Spleen (tissue), 11 donors: ENCODE measurements at regions not wholly inside any gene's neighbourhood (a gene's known extent, or its start where the extent isn't known, plus 50 kb on each side); places are given as distances from the start of the nearest gene placed in this dataset.
A peak's percentile ranks its signal among the peaks of the same experiment; 100 is the strongest.

Experiments
- DNase-seq: peaks from one replicate; pipeline ENCODE4 v3.0.0-alpha.2; 2020
- H3K27ac ChIP-seq, 8 donors: fragments of 200-600 bp; sonication (generic) in 7 of 8; 1 replicate in 4 of 8; 2 replicates in 4 of 8; pipeline versions ENCODE4 v1.5.0 to v1.8.0; 2016 to 2021; ENCODE audit warnings: inconsistent platforms in 4 of 8, mild to moderate bottlenecking in 4 of 8, moderate library complexity in 1 of 8
- H3K27me3 ChIP-seq, 7 donors: fragments of 200-600 bp; sonication (generic) in 6 of 7; replicated peaks in 1 of 7; 1 replicate in 4 of 7; 2 replicates in 3 of 7; pipeline versions ENCODE4 v1.5.0 to v1.8.0; 2016 to 2021; ENCODE audit warnings: inconsistent platforms in 3 of 7, mild to moderate bottlenecking in 1 of 7
- H3K36me3 ChIP-seq, 6 donors: fragments of 200-600 bp; sonication (generic) in 5 of 6; 1 replicate in 4 of 6; 2 replicates in 2 of 6; pipeline versions ENCODE4 v1.5.0 to v1.8.0; 2016 to 2021; ENCODE audit warnings: inconsistent platforms in 2 of 6
- H3K4me1 ChIP-seq, 6 donors: fragments of 200-600 bp; sonication (generic) in 5 of 6; 1 replicate in 3 of 6; 2 replicates in 3 of 6; pipeline versions ENCODE4 v1.5.0 to v1.8.0; 2016 to 2021; ENCODE audit warnings: inconsistent platforms in 3 of 6
- H3K4me3 ChIP-seq, 8 donors: fragments of 200-600 bp; sonication (generic) in 7 of 8; 1 replicate in 4 of 8; 2 replicates in 4 of 8; pipeline versions ENCODE4 v1.5.0 to v1.8.0; 2016 to 2021; ENCODE audit warnings: inconsistent platforms in 4 of 8, mild to moderate bottlenecking in 4 of 8, moderate library complexity in 2 of 8
- H3K9me3 ChIP-seq, 8 donors: fragments of 200-600 bp; sonication (generic) in 7 of 8; 1 replicate in 4 of 8; 2 replicates in 4 of 8; pipeline versions ENCODE4 v1.5.0 to v1.8.0; 2016 to 2021; ENCODE audit warnings: inconsistent platforms in 4 of 8
- CTCF ChIP-seq, 11 experiments: fragments of 200-600 bp in 7 of 11; fragments of 450-650 bp in 4 of 11; sonication (generic) in 4 of 11; IDR thresholded peaks in 8 of 11; conservative IDR thresholded peaks in 3 of 11; 1 replicate in 7 of 11; 2 replicates in 4 of 11; pipeline versions ENCODE4 v1.4.0 to v1.8.0; 2016 to 2021; ENCODE audit warnings: antibody characterized with exemption in 11 of 11, inconsistent platforms in 4 of 11, mild to moderate bottlenecking in 1 of 11
- POLR2A ChIP-seq, 3 donors: fragments of 450-650 bp; IDR thresholded peaks; one replicate each; pipeline ENCODE4 v1.5.1; 2017; ENCODE audit warnings: antibody characterized with exemption in 3 of 3, mild to moderate bottlenecking in 1 of 3
- POLR2AphosphoS5 ChIP-seq, 3 donors: sonication (generic); formaldehyde crosslinking; IDR thresholded peaks; one replicate each; pipeline ENCODE4 v1.5.1; 2017; ENCODE audit warnings: antibody characterized with exemption in 3 of 3
- WGBS, 5 donors: extraction: QIAGEN DNeasy Blood & Tissue Kit in 3 of 5; methylation state at CpG; one replicate each; pipeline versions ENCODE4 v1.1.5 to v1.1.7; 2013 to 2018; 5-methylcytosine and 5-hydroxymethylcytosine counted together
- intact Hi-C: fragments of 100-400 bp; cut with DNase I; formaldehyde crosslinking; loops from one replicate; pipeline ENCODE4 v1.15.0; 2023; ENCODE audit warnings: low total_unique reads
- donor health status: healthy with polysubstance abuse.
- donor health status: DM: no; HTN: no; CAD: no; lungs with moderate emphysema.
- donor health status: DM: no; HTN: no; CAD: no.
- donor health status: Bipolar disorder and iron deficiency.
- donor health status: healthy.
- donor health status: DM: no; HTN: no; CAD: no.
- donor health status: DM: yes; HTN: yes; CAD: no.

GRCh38 chr2:43020990-43021669, 205.3 kb downstream of the ZFP36L2 start:
- intact Hi-C loops = no loop called here
- Histone ChIP-seq H3K27ac (peak overlapping the region in 2 of 8 donors; percentile 13 to 17), H3K9me3 (peaks cover 0 to 20% (median 10%) of the 10 kb centered on the region in 8 donors), H3K27me3 (no peaks in the 10 kb centered on the region), H3K4me3 (no peak overlapping the region), H3K4me1 (peaks cover 0 to 56% (median 21%) of the 10 kb centered on the region in 6 donors), H3K36me3 (no peaks in the 10 kb centered on the region)
- TF ChIP-seq CTCF (IDR thresholded peaks at IDR 0.05 in 8 of 11, conservative IDR thresholded peaks at IDR 0.05 in 3 of 11) = no peak
- 83 to 96% (median 91%) methylated on average over 13 to 14 of the region's 14 CpGs for WGBS, 5 donors
- DNase-seq = peak; percentile 14

- DNase-seq = peak; percentile 10
- H3K4me1 ChIP-seq = peaks cover 0 to 50% (median 20%) of the 10 kb centered on the region in 6 donors
- no peak for TF ChIP-seq POLR2A (IDR thresholded peaks at IDR 0.05)
- no peak for TF ChIP-seq CTCF (IDR thresholded peaks at IDR 0.05 in 8 of 11, conservative IDR thresholded peaks at IDR 0.05 in 3 of 11)
- no peak for TF ChIP-seq POLR2AphosphoS5 (IDR thresholded peaks at IDR 0.05)
- H3K27me3 ChIP-seq = no peaks in the 10 kb centered on the region
- H3K4me3 ChIP-seq = no peak overlapping the region
- no peak overlapping the region for H3K27ac ChIP-seq
- H3K36me3 ChIP-seq = no peaks in the 10 kb centered on the region
- 89 to 96% (median 94%) methylated on average over 1 of the region's 1 CpG for WGBS, 5 donors
- peaks cover 0 to 20% (median 10%) of the 10 kb centered on the region in 8 donors for H3K9me3 ChIP-seq
- intact Hi-C loops = no loop called here
These were observed 206.1 kb downstream of the ZFP36L2 start for GRCh38 chr2:43020296-43020695.

GRCh38 chr2:43019536-43020183, 206.7 kb downstream of the ZFP36L2 start:
- peaks cover 0 to 49% (median 15%) of the 10 kb centered on the region in 6 donors for H3K4me1 ChIP-seq
- H3K27ac ChIP-seq = peak overlapping the region in 3 of 8 donors; percentile 74 to 86 (median 76)
- no peaks in the 10 kb centered on the region for H3K27me3 ChIP-seq
- H3K9me3 ChIP-seq = peaks cover 0 to 20% (median 10%) of the 10 kb centered on the region in 8 donors
- 85 to 98% (median 96%) methylated on average over 7 of the region's 7 CpGs for WGBS, 5 donors
- TF ChIP-seq POLR2AphosphoS5 (IDR thresholded peaks at IDR 0.05) (no peak), CTCF (IDR thresholded peaks at IDR 0.05 in 8 of 11, conservative IDR thresholded peaks at IDR 0.05 in 3 of 11) (no peak), POLR2A (IDR thresholded peaks at IDR 0.05) (no peak)
- intact Hi-C loops = no loop called here
- peak; percentile 47 for DNase-seq
- no peaks in the 10 kb centered on the region for H3K36me3 ChIP-seq
- H3K4me3 ChIP-seq = no peak overlapping the region

GRCh38 chr2:43019025-43019367, 207.4 kb downstream of the ZFP36L2 start:
- 62 to 79% (median 73%) methylated on average over 5 of the region's 5 CpGs for WGBS, 5 donors
- Histone ChIP-seq H3K27ac (peak overlapping the region in 6 of 8 donors; percentile 33 to 86 (median 70)), H3K36me3 (no peaks in the 10 kb centered on the region), H3K4me1 (peaks cover 0 to 49% (median 10%) of the 10 kb centered on the region in 6 donors), H3K9me3 (peaks cover 0 to 20% (median 10%) of the 10 kb centered on the region in 8 donors), H3K27me3 (no peaks in the 10 kb centered on the region), H3K4me3 (no peak overlapping the region)
- TF ChIP-seq CTCF (IDR thresholded peaks at IDR 0.05 in 8 of 11, conservative IDR thresholded peaks at IDR 0.05 in 3 of 11) = no peak
- no peak for TF ChIP-seq POLR2A (IDR thresholded peaks at IDR 0.05)
- no peak for TF ChIP-seq POLR2AphosphoS5 (IDR thresholded peaks at IDR 0.05)
- intact Hi-C loops = no loop called here
- DNase-seq = no peak
